ENCODE measurements at regions not wholly inside any gene's neighbourhood (a gene's known extent, or its start where the extent isn't known, plus 50 kb on each side); places are given as distances from the start of the nearest gene placed in this dataset.
"Not testable (repeated sequence)": the region's sequence is repeated elsewhere in the genome, so short reads cannot be mapped to it uniquely, and the experiment has no call there.

DNA sequence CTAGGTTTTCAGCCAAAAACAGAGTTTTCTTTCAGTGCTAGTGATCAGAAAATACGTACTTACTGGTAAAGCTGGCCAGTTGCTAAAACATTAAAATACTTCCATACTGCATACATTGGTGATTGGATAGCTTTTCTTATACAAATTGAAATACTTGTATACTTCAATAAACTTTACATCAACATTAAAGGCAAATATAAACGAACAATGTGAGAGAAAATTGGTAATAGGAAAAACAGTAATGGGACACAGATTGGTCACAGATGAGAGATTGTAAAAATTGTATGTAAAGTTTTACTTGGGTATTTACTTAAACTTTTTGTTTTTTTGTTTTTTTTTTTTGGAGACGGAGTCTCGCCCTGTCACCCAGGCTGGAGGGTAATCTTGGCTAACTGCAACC is 391.7 kb downstream of the TFEC start:
- DNase-seq = no peak

DNA sequence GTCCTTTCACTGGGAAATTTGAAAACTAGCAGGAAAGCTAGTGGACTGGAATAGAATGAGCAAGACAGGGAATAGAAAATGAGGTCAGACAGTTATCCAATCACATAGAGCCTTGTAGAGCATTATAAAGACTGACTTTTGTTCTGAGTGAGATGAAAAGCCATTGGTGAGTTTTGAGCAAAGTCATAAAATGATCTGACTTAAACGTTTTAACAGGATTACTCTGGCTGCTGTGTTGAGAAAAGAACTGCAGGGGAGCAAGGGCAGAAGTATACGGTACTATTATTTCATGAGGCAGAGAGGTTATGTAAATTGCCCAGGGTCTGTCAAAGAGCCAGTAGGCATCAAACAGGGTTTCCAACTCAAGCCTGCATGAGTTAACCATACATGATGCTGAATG is 393.4 kb downstream of the TFEC start:
- DNase-seq = no peak

DNA sequence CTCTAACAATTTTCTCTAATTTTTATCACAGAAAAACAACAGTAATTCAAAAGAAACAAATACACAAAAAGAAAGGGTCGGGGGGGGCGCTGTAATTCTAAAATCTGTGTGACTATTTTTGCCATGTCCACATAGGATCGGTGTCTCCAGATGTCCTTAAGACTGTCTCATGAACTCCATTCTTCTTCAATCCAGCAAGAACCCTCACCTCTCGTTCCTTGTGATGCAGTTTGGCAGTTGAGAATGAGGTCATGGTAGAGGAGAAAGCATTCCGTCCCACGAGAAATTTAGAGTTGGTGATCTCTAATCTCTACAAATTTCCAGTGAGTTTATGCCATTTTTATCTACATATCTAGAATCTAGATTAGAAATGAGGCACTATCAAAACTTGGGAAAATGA is 394.7 kb downstream of the TFEC start:
- DNase-seq = no peak

DNA sequence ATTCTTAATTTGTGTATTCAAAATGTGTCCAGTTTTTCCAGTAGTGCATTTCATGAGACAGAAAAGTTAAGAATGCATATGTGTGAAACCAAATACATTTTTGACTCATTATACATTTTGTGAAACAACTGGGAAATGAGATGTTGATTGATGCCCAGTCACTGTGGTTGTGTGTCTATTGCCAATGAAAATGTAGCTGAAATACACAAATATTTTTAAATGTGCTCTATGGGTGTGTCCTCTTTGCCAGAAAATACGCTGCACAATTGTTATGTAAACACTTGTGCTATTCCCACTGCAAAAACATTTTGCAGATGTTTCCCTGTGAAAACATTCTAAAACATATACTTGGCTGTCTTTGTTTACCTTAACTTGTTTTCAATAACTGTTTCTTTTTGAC is 395.2 kb downstream of the TFEC start:
- DNase-seq = no peak

DNA sequence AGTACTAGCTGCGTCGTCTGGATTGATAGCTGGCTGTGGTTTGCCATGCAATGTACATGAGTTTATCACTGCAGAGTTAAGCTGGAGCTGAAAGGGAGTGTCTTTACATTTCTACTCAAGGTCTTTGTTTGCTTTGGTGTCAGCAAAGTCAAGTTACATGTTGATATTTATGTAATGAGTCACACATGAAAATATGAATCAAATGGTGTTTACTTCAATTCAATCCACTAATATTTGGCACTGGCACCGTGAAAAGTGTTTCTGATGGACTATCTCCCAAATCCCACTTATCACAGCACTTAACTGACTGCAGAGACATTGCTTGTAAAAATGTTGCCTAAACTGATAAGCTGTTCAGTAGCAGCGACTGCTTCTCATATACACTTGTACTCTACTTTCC is 395.9 kb downstream of the TFEC start:
- DNase-seq = no peak

DNA sequence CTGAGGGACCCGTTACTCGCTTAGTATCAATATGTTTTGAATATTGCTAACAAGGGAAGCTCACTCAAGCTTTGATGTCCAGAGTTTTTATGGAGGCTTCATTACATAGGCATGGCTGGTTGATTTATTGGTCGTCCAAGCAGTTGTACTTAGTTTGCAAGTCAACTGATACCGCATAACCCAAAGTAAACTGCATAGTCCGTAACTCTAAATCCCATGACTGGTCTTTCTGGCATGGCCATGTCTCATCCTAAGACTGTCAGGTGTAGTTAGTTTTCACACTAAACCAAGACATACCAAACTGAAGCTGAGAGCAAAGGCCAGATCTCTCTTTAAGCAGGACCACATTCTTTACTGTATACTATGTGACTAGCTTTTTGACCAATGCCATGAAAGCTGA is 397.9 kb downstream of the TFEC start:
- no peak for DNase-seq

DNA sequence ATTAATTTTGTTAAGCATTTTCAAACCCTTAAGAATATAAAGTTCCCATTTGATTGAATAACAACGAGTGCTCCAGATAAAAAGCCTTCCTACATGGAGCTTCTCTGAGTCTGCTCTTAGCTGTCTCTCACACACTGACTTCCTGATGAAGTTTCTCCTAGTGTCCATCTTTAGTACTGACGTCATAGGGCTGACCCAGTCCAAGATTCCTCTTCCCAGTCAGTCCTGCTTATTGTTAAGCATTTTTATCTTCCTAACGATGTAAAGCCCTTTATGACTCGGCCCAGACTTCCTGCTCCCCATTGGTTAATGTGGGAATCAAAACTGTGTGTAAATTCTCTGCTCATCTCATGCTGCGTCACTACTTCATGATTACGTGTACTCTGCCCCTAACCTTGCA is 398.8 kb downstream of the TFEC start:
- DNase-seq = no peak

DNA sequence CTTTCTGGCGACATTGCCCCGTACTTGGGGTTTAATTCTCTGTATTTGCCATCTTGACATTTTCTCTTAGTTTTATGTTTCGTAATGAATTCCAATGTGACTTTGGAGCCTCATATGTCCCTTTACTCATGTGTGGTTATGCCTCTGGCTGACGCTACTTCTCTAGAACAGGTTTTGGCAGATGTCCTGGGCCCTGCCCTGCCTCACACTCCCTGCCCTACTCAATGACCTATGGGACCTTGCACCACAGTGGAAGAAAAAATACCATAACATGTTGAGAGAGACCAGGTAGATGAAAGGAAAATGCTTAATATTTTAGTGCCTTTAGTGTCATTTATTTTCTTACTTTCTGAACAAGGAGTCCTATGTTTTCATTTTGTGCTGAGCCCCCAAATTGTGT is 400.5 kb downstream of the TFEC start:
- no peak for DNase-seq

DNA sequence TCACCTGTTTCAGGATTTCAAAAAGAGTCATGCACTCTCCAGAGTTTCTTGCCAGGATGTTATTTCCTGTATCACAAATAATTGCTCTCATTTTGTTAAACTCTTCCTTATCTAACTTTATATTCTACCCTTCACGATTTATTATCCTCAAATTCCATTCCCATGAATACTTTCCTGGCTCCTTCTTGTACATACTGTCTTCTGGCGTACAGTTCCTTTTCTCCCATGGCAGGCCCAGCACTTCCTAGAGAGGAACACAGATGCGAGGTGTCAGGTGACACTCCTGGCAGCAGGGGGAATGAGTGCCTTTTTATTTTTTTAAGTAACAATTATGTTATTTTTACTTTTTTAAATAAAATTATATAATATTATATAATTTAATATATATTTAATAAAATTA is 411.9 kb downstream of the TFEC start:
- DNase-seq = no peak

DNA sequence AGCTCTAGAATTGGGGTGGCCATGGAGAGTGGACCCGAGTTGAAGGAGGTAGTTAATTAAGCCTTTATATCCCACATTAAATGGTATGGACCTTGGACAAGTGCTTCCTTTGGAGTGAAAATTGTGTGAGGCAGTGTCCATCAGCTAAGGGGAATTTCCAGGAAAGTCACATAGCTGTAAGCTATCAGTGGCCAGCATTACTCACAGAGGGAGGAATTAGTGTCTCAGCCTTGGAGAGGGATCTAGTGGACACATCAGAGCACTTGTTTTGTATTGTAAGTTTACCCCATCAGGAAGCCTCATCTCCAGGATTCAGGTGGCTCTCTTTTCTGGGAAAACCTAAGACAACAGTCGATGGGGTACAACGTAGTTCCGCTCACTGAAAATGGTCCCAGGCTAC is 416.7 kb downstream of the TFEC start:
- no peak for DNase-seq

DNA sequence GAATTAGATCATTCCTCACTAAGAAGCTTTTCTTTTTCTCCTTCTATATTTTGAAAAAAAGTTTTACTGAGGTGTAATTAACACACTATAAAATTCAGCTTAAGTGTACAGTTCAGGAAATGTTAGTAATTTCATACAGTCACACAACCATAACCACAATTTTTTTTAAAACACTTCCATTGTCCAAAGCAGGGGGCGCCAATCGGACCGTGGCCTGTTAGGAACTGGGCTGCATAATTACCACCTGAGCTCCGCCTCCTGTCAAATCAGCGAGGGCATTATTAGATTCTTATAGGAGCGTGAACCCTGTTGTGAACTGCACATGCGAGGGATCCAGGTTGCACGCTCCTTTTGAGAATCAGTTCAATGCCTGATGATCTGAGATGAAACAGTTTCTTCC is 427.1 kb downstream of the TFEC start:
- no peak for DNase-seq

DNA sequence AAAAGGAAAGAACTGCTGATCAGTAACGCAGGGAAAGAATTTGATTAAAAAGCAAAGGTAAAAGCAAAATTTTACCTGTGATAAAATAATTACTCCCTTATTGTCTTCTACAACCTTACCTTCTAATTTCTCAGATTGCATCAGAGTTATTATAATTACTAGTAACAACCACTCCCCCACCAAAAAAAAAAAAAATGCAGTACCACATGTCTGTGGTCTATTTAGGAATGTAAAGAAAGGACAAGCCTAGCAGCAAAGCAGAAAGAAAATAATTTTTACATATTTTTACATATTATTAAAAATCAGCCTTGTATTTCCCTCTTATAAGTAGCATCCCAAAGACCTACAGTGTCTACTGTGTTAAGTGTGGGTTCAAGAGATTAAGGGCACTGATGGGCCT is 430.4 kb downstream of the TFEC start:
- DNase-seq = no peak

DNA sequence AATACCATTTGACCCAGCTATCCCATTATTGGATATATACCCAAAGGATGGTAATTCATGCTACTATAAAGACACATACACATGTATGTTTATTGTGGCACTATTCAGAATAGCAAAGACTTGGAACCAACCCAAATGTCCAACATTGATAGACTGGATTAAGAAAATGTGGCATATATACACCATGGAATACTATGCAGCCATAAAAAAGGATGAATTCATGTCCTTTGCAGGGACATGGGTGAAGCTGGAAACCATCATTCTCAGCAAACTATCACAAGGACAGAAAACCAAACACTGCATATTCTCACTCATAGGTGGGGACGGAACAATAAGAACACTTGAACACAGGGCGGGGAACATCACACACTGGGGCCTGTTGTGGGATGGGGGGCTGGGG is 431.4 kb downstream of the TFEC start:
- DNase-seq = not testable (repeated sequence)

DNA sequence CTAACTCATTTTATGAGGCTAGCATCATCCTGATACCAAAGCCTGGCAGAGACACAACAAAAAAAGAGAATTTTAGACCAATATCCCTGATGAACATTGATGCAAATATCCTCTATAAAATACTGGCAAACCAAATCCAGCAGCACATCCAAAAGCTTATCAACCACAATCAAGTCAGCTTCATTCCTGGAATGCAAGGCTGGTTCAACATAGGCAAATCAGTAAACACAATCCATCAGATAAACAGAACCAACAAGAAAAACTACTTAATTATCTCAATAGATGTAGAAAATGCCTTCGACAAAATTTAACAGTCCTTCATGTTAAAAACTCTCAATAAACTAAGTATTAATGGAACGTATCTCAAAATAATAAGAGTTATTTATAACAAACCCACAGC is 433.3 kb downstream of the TFEC start:
- DNase-seq = not testable (repeated sequence)

DNA sequence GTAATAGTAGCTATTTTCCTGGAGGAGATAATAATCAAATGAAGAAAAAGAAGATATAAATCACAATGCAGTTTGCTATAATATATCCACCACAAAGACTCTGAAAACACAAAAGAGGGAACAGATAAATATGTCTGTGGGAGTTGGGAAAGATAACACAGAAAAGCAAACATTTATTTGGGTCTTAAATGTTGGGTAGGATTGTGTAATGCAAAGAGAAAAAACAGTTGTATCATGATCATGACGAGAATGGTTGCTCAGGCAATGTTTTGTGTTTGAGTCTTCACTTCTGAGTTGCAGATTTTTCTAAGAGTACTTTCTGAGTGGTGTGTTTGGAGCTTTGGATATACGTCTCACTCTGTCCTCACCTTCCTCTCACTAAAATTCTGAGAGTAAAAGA is 437.5 kb downstream of the TFEC start:
- no peak for DNase-seq

DNA sequence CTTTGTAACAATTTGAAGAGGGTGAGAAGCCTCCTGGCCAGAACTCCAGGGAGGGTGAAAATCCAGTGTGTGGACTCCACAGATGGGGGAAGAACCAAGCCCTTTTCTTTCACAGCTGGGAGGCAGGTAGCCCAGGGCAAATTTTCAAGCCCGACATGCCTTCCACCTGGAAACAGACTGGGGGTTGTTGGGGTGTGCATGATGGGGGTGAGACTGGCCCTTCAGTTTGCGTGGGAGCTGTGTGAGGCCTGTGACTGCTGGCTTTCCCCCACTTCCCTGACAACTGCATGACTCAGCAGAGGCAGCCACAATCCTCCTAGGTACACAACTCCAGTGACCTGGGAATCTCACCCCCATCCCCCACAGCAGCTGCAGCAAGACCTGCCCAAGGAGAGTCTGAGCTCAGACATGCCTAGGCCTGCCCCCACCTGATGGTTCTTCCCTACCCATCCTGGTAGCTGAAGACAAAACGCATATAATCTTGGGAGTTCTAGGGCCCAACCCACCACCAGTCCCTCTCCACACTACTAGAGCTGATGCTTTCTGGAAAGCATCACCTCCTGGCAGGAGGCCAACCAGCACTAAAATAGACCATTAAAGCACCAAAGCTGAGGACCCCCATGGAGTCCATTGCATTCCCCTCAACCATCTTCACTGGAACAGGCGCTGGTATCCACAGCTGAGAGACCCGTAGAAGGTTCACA is 445.4 kb downstream of the TFEC start:
- DNase-seq = no peak

DNA sequence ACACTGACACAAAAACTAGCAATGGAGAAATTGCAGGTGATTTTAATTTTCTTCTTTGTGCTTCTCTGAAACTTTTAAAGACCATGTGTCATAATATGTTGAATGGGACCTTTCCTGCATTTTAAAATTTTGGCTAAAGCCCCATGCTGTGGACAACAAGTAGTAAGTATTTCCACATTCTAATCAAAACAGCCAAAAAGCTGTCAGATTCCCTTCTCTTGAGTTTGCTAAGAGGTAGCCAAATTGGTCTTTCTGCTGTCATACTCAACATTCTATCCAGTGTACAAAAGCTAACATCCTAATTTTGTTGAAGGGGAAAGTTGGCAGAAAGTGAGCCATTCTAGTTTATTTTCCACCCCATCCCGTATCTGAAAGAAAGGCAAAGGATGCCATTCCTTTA is 447.6 kb downstream of the TFEC start:
- DNase-seq = no peak

DNA sequence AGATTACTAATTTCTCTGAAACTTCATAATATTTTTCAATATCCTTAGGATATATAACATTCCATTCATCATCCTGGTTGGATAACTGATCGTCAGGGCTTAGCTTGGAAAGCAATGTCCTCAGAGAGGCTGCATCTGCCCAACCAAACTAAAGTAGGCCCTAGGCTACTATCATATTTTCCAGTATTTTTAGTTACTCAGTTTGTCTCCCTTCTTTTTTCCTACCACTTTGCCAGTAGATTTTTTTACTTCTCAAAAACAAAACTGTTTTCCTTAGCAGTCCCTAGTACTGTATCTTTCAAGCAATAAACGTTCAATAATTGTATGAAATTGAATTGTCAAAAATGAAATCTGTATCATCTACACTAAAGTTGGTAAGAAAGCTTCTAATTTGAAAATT is 452.0 kb downstream of the TFEC start:
- DNase-seq = no peak

DNA sequence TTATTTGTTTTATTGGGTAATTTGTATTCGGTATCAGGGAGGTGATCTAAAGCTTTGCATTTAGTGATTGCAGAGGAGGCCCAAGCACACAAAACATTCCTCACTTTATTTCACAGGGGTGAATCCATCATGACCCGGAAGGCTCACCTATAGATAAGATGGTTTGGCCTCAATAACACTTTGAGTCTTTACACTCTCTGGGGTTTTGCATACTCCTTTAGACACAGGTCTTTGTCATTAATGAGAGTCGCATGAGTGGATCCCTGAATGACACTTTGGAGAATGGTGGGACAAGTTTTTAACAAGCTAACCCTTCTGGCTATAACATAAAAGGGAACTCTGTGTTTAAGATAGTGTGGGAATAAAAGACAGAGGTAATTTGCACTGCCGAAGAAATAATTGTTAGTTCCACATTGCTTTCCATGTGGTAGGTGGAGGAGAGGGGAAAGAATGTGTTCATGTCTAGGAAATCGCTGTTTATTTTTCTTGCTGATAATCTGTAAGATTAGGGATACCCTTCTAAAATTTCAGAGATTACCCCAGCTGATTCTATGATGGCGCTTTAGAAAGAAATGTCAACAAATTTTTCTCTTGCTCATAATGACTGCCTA is 455.8 kb downstream of the TFEC start:
- no peak for DNase-seq

DNA sequence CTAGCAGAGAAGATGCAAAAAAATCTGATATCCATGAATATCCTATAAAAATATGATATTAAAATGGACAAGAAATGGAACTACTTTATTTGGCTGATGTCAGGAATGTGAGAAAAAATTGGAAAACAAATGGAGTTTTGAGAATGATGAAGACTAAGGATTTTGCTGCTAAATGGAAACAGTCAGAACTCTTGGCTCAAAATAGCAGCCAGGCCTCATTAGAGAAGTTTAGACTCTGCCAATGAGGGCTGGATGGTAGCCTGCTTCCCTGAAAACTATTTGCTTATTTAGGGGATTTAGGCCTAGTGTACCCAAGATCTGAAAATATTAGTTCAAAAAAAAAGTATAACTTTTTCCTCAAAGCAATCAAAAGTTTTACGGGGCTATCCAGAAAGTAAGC is 458.5 kb downstream of the TFEC start:
- DNase-seq = no peak

DNA sequence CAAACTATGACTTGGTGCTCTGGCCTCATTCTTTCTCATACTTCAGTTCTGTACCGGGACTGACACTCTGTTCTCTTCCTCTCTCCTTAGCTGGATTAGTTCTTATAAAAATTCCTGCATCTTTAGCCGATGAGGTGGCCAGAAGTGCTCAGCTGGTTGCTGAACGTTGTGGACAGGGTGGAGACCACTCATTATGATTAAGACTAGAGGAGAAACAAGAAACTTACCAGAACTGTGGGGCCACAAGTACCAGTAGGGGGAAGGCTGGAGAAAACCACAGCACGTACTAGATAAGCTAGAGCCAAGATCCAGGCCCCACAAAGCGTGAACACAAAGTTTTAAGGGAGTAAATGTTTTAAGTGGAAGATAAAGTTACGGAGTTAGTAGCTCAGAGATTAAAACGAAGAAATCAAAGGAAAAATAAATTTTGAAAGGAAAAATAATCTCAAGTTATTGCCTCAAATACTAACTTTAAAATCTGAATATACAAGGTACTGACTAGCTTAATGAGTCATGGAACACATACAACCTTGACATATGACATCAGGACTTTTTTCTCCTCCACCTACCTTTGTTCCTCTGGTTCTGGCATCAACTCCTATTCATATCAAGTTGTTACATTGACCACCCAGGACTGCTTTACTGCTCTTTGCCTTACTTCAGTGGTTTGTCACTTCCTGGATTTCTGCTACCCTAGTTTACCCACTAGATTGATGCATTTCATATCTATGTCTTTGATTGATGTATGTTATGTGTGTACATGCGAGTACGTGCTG is 469.0 kb downstream of the TFEC start:
- DNase-seq = no peak

DNA sequence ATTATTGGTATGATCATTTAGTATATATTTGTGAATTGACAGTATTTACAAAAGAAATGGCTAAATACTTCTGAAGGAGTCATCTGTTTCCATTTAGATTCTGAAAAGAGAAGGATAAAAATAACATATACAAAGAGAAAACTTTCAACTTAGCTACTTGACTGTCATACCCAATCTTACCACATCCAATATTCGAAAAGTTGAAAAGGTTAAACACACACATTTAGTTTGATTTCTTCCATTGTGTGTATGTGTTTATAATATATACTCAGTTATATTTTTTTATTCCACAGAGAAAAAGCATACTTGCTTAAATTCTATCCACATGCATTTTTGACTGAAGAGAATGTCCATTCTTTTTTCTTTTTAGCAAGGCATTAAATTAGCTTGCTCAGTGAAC is 470.7 kb downstream of the TFEC start:
- no peak for DNase-seq

DNA sequence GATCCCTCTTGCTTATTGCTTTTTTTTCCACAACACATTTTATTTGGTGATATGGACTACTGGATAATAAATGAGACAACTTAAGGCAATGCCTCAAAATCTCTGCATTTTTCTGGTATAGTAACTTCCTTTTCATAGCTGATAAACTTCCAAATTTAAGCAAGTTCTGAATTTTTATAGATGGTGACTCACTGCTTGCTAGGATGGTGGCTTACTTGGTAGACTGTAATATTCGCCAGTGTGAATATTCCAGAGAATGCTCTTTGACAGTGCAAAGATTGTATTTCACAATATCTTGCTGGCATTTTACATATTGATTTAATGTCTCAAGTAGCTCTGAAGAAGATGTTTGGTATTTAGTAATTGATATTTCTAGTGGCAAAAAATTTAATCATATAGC is 472.4 kb downstream of the TFEC start:
- no peak for DNase-seq

DNA sequence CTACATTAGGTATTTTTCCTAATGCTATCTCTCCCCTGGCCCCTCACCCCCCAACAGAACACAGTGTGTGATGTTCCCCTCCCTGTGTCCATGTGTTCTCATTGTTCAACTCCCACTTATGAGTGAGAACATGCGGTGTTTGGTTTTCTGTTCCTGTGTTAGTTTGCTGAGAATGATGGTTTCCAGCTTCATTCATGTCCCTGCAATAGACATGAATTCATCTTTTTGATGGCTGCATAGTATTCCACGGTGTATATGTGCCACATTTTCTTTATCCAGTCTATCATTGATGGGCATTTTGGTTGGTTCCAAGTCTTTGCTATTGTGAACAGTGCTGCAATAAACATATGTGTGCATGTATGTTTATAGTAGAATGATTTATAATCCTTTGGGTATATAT is 473.3 kb downstream of the TFEC start:
- not testable (repeated sequence) for DNase-seq

DNA sequence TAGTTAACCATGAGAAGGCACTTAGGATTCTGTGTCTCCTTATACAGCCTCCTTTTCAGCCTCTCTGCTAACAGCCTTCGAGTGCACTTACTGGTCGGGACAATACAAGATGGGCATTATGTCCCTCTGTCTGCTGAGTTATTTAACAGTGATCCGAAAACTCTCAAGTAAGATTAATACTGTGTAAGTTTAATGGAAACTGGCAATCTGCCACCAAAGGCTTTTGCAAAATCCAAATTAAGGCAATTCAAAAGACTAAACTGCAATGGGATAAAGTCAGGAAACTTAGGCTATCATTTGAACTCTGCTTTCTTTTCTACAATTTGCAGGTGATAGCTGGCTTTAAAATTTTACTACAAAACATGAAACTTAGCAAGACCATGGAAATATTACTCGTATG is 477.8 kb downstream of the TFEC start:
- no peak for DNase-seq
